Germinal center (tissue), 1 donor: ENCODE measurements at regions not wholly inside any gene's neighbourhood (a gene's known extent, or its start where the extent isn't known, plus 50 kb on each side); places are given as distances from the start of the nearest gene placed in this dataset.
"Not testable (repeated sequence)": the region's sequence is repeated elsewhere in the genome, so short reads cannot be mapped to it uniquely, and the experiment has no call there.

ENCODE experiments used
- DNase-seq: peaks from one replicate; pipeline ENCODE4 v3.0.0; 2012; ENCODE audit warnings: mixed read lengths, low spot score

DNA sequence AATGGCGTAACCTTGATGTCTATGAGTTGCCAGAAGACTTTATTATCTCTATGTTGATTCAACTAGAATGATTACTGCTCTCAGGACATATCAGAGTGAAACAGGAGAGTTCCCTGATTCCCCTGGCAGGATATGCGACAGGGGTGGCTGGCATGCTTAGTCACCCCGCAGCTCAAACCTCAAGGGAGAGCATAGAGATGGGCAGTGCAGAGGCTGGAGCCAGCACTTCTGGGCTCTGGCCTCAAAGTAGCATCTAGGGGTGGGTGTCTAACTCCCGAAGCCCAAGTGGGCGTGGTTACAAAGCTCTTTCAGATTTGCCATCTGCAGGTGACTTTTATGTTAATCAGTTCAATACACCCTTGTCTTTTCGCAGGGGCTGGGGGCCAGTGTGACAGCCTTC, 391.6 kb downstream of the ADCYAP1 start:
- no peak for DNase-seq

DNA sequence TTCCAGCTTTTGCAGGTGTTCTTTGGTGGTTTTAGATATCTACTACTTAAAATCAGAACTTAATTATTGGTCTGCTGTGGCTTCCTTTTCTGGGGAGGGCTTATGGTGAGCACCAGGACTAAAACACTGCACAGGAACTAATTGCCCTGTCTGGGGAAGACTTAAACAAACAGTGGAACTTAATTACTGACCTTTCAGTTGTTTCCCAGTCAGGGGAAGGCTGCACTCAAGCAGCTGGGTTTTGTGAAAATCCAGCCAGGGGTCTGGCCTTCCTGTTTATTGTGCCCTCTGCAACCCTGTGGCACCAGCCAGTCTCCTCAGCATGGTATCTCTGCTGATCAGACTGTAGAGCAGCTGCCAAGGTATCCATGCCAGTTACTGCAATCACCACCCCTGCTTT, 398.2 kb downstream of the ADCYAP1 start:
- DNase-seq = no peak

DNA sequence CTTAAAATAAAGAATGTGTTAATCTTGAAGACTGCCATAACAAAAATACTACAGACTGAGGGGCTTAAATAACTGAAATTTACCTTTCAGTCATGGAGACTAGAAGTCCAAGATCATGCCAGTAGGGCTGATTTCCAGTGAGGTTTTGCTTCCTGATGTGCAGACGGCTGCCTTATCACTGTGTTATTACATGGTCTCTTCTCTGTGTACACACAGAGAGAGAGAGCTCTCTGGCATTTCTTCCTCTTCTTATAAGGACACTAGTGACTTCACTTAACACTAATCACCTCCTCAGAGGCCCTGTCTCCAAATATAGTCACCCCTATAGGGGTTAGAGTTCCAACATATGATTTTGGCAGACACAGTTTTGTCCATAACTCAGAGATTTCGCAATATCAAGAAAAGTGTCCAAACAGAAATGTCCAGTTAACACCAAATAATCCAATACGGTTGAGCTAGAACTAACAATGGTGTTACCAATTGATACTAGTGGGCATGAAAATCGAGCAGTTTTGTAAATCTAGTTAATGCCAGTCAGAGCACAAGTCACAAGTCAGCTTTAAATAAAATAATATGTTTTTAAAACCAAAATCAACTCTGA, 399.8 kb downstream of the ADCYAP1 start:
- no peak for DNase-seq

- DNase-seq = no peak
These were observed 402.0 kb downstream of the ADCYAP1 start for GRCh38 chr18:1306641-1307040.

DNA sequence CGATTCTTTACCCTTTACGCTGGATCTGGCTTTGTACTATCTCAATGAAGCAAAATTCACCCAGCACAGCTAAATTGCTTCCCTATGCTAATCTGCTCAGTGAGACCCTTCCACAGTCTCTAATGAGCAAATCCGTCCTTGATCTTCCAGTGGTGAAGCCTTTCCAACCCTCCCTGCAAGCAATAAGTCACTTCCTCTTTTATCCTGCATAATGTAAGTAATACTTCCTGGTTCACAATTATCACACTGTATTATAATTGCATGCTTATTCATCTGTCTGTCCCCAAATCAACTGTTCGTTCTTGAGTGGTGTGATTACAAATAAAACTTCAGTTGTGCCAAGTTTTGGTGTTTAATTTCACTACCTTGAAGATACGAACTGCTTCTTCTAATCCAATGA, 404.0 kb downstream of the ADCYAP1 start:
- no peak for DNase-seq

GRCh38 chr18:1311376-1311775, 406.7 kb downstream of the ADCYAP1 start:
- no peak for DNase-seq

GRCh38 chr18:1335345-1335744, 430.7 kb downstream of the ADCYAP1 start:
- DNase-seq = not testable (repeated sequence)

GRCh38 chr18:1350931-1351450, 446.3 kb downstream of the ADCYAP1 start:
- no peak for DNase-seq

GRCh38 chr18:1353025-1353424, 448.4 kb downstream of the ADCYAP1 start:
- DNase-seq = no peak

DNA sequence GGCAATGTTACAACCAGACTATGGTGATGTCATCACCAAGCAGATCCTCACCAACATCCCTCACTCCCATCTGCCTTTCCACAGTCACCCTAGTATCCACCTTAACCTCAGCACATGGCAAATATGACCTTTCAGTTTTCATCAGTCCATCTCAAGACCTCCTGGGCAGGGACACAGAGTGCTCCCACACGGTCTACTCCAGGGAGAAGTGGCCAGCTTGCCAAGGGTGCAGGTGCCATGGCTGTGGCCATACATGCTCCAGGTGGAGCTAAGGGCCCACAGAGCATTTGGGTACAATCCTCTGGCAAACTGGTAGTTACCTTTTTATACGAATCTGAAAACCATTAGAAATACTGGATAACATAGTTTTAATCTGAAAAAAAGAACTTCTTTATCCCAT, 453.1 kb downstream of the ADCYAP1 start:
- no peak for DNase-seq

DNA sequence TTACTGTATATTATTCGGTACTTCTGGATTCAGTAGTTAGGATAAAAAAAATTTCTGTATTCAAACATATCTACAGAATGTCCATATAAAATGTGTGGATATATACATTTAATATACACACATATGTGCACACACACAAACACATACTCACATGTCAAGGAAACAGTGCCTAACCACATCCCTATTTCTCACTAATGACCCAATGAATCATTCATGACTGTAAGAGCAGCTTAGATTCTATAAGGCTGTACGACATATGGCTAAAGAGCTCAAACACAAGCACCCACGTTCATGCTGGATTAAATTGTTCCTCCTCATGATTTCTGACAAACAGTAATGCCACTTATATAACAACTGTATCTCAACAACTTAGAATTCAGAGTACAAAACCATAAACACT, 457.3 kb downstream of the ADCYAP1 start:
- no peak for DNase-seq

DNA sequence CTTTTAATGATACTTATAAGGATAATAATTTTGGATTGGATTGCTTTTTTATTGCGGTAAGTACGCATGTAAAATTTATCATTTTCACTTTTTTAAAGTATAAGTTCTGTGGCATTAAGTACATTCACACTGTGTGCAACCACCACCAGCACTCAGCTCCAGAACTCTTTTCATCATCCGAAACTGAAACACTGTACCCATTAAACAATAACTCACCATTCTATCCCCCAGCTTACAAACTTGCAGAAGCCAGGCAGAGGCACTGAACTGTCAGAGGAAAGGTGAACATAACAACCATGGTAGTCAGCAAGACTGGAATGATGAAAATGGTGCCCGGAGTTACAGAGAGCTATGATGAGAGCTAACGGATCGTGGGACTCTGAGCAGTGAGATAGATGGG, 465.9 kb downstream of the ADCYAP1 start:
- DNase-seq = no peak

GRCh38 chr18:1371724-1372123, 467.1 kb downstream of the ADCYAP1 start:
- DNase-seq = no peak

- DNase-seq = no peak
These were observed 478.8 kb downstream of the ADCYAP1 start for GRCh38 chr18:1383465-1383864.

DNA sequence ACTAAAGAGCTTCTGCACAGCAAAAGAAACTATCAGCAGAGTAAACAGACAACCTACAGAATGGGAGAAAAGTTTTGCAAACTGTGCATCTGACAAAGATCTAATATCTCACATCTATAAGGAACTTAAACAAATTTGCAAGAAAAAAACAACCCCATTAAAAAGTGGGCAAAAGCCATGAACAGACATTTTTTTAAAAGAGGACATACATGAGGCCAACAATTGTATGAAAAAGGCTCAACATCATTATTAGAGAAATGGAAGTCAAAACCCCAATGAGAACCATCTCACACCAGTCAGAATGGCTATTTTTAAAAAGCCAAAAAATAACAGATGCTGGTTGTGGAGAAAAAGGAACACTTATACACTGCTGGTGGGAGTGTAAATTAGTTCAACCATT, 483.8 kb downstream of the ADCYAP1 start:
- DNase-seq = not testable (repeated sequence)

GRCh38 chr18:1392046-1392445, 487.4 kb downstream of the ADCYAP1 start:
- DNase-seq = no peak

DNA sequence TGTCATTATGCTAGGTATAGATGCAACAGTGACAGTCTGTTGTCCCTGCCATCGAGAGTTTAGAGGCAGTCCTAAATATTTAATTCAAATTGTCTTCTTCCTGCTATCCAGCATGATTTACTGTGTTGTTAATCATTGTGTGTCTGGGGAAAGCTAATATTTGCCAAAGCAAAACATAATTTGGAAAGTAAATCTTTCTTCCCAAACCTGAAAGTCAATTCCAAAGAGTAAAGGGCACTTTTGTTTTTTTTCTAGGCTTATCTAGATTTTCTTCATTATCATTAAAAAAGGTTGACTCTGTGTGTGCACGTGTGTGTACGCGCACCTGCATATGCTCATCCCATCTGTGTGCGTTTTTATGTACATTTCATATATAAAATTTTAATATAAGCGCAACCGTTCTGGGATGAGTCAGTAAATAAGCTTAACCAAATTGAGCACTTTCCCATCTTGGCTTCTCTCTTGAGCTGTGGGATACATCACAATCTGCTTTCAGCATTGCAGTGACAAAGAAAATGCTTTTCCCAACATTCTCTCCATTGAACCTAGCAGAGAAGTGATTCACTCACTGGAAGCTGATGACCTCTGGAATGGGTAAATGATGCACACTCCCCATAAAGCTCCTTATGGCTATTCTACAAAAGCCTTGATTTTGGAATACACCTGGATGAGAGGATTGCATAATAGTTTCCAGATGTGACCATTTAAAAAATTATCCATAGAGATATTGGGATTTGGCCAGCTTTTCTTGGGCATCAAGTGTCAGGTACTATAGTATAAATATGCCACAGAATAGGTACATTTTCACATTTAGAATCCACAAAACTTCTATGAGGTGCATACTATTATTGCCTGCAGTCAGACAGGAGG, 488.4 kb downstream of the ADCYAP1 start:
- DNase-seq = no peak

DNA sequence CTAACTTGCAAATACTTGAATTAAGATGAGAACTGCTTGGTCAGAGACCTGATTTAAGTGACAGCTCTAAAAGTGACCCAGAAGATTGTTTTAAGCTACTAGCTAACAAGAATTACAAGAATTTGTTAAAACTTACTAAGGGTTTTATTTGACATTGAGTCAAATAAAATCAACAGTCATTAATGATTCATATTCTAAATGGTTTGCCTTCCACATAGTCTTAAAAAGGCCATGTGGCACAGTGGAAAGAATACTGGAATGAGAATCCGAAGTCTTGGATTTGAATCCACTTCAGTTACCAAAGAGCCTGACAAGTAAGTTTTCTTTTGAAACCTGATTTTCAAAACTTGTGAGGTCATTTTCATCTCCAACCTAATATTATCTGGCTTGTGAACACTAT, 489.3 kb downstream of the ADCYAP1 start:
- DNase-seq = no peak

- DNase-seq = no peak
These were observed 489.8 kb downstream of the ADCYAP1 start for GRCh38 chr18:1394426-1394825.

DNA sequence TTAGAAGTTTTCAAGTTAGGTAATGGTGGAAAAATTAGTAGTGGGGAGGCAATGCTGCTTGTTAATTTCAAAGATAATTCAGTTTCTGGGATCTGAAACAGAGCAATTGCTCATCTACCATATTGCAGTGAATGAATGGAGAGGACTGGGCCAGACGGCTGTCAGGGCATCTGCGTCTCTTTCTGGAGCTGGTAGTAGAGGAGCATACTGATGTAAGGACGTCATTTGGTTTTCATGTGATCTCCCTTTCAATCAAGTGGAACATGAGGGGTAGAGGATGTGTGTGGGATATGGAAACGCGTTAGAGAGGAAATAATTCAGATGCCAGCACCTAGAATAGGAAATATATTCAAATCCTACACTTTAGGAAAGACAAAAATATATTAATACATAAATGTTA, 490.3 kb downstream of the ADCYAP1 start:
- no peak for DNase-seq

GRCh38 chr18:1408376-1408775, 503.7 kb downstream of the ADCYAP1 start:
- no peak for DNase-seq

GRCh38 chr18:1412655-1413322, 508.1 kb downstream of the ADCYAP1 start:
- no peak for DNase-seq

- DNase-seq = no peak
These were observed 508.6 kb downstream of the ADCYAP1 start for GRCh38 chr18:1413323-1413675.
